Right lung (tissue), 2 donors: ENCODE measurements at regions not wholly inside any gene's neighbourhood (a gene's known extent, or its start where the extent isn't known, plus 50 kb on each side); places are given as distances from the start of the nearest gene placed in this dataset.
"Not testable (repeated sequence)": the region's sequence is repeated elsewhere in the genome, so short reads cannot be mapped to it uniquely, and the experiment has no call there.

Experiments
- DNase-seq, 2 donors: peaks; one replicate each; pipeline ENCODE4 v3.0.0-alpha.2; 2013

- DNase-seq = no peak
Observed at GRCh38 chr16:9141813-9142212, 50.4 kb downstream of the HAPSTR1 start.

GRCh38 chr16:9144106-9144505, 52.7 kb downstream of the HAPSTR1 start:
- no peak for DNase-seq

- no peak for DNase-seq
Observed at GRCh38 chr16:9148374-9149015, 57.1 kb downstream of the HAPSTR1 start.

- no peak for DNase-seq
Observed at GRCh38 chr16:9151074-9151473, 59.6 kb downstream of the HAPSTR1 start.

GRCh38 chr16:9151597-9151996, 60.2 kb downstream of the HAPSTR1 start:
- DNase-seq = peak in 1 of 2 donors; percentile 23

GRCh38 chr16:9152649-9153501, 61.4 kb downstream of the HAPSTR1 start:
- DNase-seq = no peak

GRCh38 chr16:9153502-9153864, 62.0 kb downstream of the HAPSTR1 start:
- no peak for DNase-seq

GRCh38 chr16:9154567-9155410, 63.3 kb downstream of the HAPSTR1 start:
- DNase-seq = no peak

GRCh38 chr16:9155871-9156270, 64.4 kb downstream of the HAPSTR1 start:
- DNase-seq = no peak

- DNase-seq = no peak
Observed at GRCh38 chr16:9159839-9160550, 68.6 kb downstream of the HAPSTR1 start.

GRCh38 chr16:9160551-9160911, 69.1 kb downstream of the HAPSTR1 start:
- DNase-seq = no peak

- DNase-seq = peak; percentile 57 to 66
Observed at GRCh38 chr16:9165681-9166080, 74.2 kb downstream of the HAPSTR1 start.

GRCh38 chr16:9166326-9166993, 75.0 kb downstream of the HAPSTR1 start:
- DNase-seq = not testable (repeated sequence)

GRCh38 chr16:9169094-9169493, 77.7 kb downstream of the HAPSTR1 start:
- no peak for DNase-seq

- no peak for DNase-seq
Observed at GRCh38 chr16:9170470-9170869, 79.0 kb downstream of the HAPSTR1 start.

GRCh38 chr16:9176547-9177418, 85.3 kb downstream of the HAPSTR1 start:
- no peak for DNase-seq

GRCh38 chr16:9177861-9178260, 86.4 kb downstream of the HAPSTR1 start:
- DNase-seq = no peak

GRCh38 chr16:9183682-9184353, 92.4 kb downstream of the HAPSTR1 start:
- DNase-seq = no peak

- no peak for DNase-seq
Observed at GRCh38 chr16:9184354-9184690, 92.9 kb downstream of the HAPSTR1 start.

GRCh38 chr16:9185381-9185780, 93.9 kb downstream of the HAPSTR1 start:
- no peak for DNase-seq
